ENCODE measurements at regions not wholly inside any gene's neighbourhood (a gene's known extent, or its start where the extent isn't known, plus 50 kb on each side); places are given as distances from the start of the nearest gene placed in this dataset.

- TF ChIP-seq EZH2 (IDR thresholded peaks at IDR 0.05; ENCODE audit: low read depth) = no peak
- TF ChIP-seq CTCF (conservative IDR thresholded peaks at IDR 0.05) = no peak
These were observed 81.4 kb downstream of the CHRM3 start for GRCh38 chr1:239467730-239468129.

Measured in PC-9 (cell line).